Stimulated activated effector memory CD8-positive, alpha-beta T cell treated with anti-CD3 and anti-CD28 coated beads, Interleukin-12 subunit alpha, Interleukin-12 subunit beta, amount 100 ng/mL, for 72 hours (primary cell): ENCODE measurements at regions not wholly inside any gene's neighbourhood (a gene's known extent, or its start where the extent isn't known, plus 50 kb on each side); places are given as distances from the start of the nearest gene placed in this dataset.

Source experiments
- ATAC-seq: fragments of 150-1000 bp; cut with Tn5 transposase; 2 replicates; pipeline ENCODE4 v1.10.0; 2021
- DNase-seq, 2 donors: peaks; one replicate each; pipeline ENCODE4 v3.0.0; 2021 to 2022; ENCODE audit warnings: low spot score in 2 of 2
- H3K27ac Mint-ChIP-seq: one replicate; pipeline ENCODE4 v1.8.0; 2022; ENCODE audit warnings: mild to moderate bottlenecking, mixed read lengths
- H3K36me3 Mint-ChIP-seq: one replicate; pipeline ENCODE4 v1.8.0; 2022; ENCODE audit warnings: mild to moderate bottlenecking, mixed read lengths
- H3K4me1 Mint-ChIP-seq: one replicate; pipeline ENCODE4 v1.8.0; 2022; ENCODE audit warnings: mixed read lengths
- H3K4me3 Mint-ChIP-seq: one replicate; pipeline ENCODE4 v1.8.0; 2022; ENCODE audit warnings: mild to moderate bottlenecking, mixed read lengths
- H3K9me3 Mint-ChIP-seq: one replicate; pipeline ENCODE4 v1.8.0; 2022; ENCODE audit warnings: mixed read lengths

DNA sequence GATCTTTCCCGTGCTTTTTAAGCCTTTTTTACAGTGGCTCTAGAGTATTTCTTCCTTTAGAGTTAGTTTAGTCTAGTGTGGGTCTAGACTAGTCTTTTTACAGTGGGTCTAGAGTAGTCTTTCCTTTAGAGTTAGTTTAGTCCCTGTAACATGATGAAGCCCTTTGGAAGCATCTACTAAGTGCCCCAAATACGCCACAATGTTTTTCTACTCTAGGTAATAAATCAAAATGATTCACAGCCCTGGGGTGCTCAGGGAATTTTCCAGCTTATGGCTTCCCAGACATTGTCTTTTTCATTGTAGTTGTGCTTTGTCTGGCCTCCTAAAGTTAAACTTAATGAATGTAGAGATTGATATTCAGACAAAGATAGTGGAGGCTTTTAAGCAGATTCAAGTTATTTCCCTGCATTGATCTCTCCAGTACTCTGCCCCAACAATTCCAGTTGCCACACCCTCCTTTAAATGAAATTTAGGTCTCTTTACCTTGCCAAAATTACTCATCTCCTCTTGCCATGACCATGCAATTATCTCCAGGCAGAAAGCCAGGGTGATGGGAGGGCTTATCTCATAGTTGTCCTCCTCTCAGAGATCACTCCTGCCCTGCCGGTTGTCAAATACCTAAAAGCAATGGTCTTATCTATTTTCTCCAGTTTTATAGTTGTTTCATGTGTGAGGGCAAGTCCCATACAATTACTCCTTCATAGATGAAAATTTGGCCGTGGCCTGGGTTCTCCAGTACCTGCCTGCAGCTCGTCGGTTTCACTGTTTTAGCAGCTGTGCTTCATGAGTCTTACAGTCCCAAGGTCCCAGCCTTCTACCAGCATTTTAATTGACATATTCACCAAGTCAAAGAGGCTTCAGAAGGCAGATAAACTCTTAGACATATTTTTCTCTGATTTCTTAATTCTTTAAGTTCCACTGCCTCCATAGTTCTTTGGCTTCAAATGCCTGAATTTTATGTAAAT lies 794.0 kb upstream of the COX7C start:
- Mint-ChIP-seq H3K9me3 (peaks cover 11% of the 10 kb centered on the region), H3K36me3 (no peaks in the 10 kb centered on the region), H3K27ac (no peak overlapping the region), H3K4me1 (no peaks in the 10 kb centered on the region), H3K4me3 (no peak overlapping the region)
- no peak for ATAC-seq
- no peak for DNase-seq

DNA sequence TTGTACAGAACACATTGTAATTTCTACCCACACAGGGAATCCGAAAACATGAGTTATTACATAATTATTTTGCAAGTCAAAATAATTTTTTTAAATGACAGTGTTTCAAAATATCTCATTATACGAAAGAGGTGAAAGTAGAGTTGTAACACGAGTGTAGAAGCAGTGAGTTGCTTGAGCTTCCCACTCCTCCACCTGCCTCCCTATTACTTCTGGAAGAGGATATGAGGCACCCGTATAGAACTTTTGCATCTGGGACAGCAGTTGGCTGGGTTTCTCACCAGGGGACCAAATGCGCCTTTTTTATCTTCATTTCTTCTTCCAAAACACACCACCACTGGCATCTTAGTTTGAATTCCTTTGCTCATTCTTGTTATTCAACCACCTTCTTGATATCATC lies 779.0 kb upstream of the COX7C start:
- ATAC-seq (no peak), DNase-seq (no peak)
- H3K4me1 Mint-ChIP-seq, result no peaks in the 10 kb centered on the region
- H3K4me3 Mint-ChIP-seq, result no peak overlapping the region
- H3K27ac Mint-ChIP-seq, result no peak overlapping the region
- peaks cover 10% of the 10 kb centered on the region for H3K9me3 Mint-ChIP-seq
- no peaks in the 10 kb centered on the region for H3K36me3 Mint-ChIP-seq

DNA sequence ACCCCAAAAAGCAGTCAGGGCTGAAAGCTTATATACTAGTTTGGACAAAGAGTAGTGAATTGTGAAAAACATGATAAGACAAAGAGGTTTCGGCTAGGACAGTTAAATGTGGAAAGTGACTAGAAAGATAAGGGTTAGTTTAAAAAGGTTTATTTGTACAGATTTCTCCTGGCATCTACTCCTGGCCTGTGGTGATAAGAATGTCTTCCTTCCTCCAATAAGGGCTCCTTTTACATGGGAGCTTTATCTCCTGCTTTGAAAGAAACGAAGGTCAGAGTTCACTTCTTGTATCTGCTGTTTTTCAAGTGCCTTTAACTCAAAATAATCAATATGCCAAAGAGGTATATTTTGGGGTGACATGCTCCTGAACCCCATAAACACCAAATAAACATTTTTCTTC lies 776.1 kb upstream of the COX7C start:
- DNase-seq (no peak), ATAC-seq (no peak)
- H3K36me3 Mint-ChIP-seq, result no peaks in the 10 kb centered on the region
- no peak overlapping the region for H3K27ac Mint-ChIP-seq
- no peaks in the 10 kb centered on the region for H3K4me1 Mint-ChIP-seq
- peaks cover 8% of the 10 kb centered on the region for H3K9me3 Mint-ChIP-seq
- H3K4me3 Mint-ChIP-seq, result no peak overlapping the region

DNA sequence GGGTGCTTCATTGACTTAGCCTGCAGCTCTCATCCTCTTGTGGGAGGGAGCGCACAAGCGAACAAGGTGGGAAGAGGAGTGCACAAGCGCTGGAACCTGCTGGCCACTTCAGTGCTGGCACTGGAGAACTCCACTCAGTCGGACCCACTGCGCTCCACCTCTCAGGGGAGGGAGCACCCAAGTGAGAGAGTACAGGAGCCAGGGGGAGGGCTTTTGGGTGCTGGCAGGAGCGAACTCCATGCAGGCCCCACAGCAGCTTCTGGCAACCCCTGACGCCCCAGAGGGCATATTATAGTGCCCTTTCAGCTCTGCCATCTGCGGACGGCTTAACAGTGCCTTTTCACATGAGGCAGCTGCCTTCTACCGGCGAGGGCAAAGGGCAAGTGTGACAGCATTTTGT lies 774.2 kb upstream of the COX7C start:
- H3K4me3 Mint-ChIP-seq, result no peak overlapping the region
- H3K9me3 Mint-ChIP-seq, result peaks cover 6% of the 10 kb centered on the region
- no peaks in the 10 kb centered on the region for H3K4me1 Mint-ChIP-seq
- no peak overlapping the region for H3K27ac Mint-ChIP-seq
- ATAC-seq (peak; percentile 19), DNase-seq (no peak)
- no peaks in the 10 kb centered on the region for H3K36me3 Mint-ChIP-seq

DNA sequence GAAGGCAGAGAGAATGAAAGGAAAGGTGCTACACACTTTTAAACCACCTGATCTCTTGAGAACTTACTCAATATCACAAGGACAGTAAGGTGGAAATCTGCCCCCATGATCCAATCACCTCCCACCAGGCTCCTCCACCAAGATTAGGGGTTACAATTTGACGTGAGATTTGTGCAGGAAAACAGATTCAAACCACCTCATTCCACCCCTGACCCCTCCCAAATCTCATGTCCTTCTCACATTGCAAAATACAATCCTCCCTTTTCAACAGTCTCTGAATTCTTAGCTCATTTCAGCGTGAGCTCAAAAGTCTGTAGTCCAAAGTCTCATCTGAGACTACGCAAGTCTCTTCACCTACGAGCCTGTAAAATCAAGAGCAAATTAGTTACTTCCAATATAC lies 768.3 kb upstream of the COX7C start:
- H3K36me3 Mint-ChIP-seq, result no peaks in the 10 kb centered on the region
- no peak for DNase-seq

DNA sequence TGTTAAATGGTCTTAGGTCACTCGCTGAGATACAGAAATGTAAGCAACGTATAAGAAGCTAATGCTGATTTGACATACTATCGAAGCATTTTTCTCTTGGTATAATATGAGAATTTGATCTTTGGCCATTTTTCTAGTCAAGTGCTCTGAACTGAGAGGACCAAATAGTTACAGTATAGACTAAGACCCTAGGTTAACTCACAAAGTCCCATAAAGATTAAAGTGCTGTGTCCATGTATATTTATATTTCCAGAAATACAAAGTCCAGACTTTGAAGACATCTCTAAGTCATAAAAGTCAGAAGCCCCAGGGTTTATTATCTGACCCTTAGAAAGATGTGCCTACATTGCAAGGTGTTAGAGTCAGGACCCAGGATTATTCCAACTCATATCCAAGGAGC lies 752.4 kb upstream of the COX7C start:
- Mint-ChIP-seq H3K4me3 (no peak overlapping the region), H3K36me3 (no peaks in the 10 kb centered on the region), H3K27ac (no peak overlapping the region), H3K4me1 (no peaks in the 10 kb centered on the region), H3K9me3 (peaks cover 15% of the 10 kb centered on the region)
- DNase-seq (no peak), ATAC-seq (no peak)

More for the DNA sequence above, 768.3 kb upstream of the COX7C start:
- H3K4me3 Mint-ChIP-seq, result no peak overlapping the region
- peaks cover 12% of the 10 kb centered on the region for H3K9me3 Mint-ChIP-seq
- H3K4me1 Mint-ChIP-seq, result no peaks in the 10 kb centered on the region
- no peak overlapping the region for H3K27ac Mint-ChIP-seq
- ATAC-seq, result no peak

DNA sequence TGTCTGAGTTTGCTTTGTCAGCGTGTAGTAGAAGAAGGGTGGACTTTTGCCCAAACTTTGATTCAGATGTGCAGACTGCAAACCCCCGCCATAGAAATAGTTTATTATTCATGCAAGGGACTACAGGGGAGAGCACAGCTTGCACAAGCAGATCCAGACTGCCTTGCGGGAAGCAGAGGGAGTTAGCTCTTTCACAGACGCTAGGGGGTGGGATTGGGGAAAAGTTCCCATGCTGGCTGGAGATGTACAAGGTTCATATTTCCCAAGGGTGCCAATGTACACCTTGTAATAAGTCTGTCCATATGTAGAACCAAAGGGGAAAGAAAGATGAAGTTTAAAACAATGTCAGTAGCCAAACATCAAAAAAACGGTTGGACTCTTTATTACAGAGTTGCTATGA lies 749.7 kb upstream of the COX7C start:
- no peak for ATAC-seq
- H3K9me3 Mint-ChIP-seq, result peaks cover 12% of the 10 kb centered on the region
- no peak overlapping the region for H3K4me3 Mint-ChIP-seq
- no peak overlapping the region for H3K27ac Mint-ChIP-seq
- no peaks in the 10 kb centered on the region for H3K36me3 Mint-ChIP-seq
- H3K4me1 Mint-ChIP-seq, result no peaks in the 10 kb centered on the region
- no peak for DNase-seq

DNA sequence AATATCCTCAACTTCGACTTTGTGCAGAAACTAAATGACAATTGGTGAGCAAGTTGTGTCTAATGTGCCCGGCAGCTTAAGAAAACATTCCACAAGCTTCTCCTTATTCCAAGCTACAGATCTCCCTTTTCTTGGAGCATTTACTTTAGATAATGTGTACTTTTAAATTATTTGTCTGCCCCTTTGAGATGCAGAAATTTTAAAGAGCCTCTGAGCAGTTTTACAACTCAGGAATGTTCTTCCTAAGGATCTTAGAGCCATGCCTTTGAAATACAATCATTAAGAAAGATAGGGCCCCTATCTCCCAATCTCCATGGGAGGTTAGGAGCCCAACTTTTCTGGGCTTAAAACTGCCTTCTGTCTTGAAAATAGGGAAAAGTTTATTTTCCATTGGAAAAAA lies 723.7 kb upstream of the COX7C start:
- Mint-ChIP-seq H3K4me3 (no peak overlapping the region), H3K9me3 (peaks cover 26% of the 10 kb centered on the region), H3K27ac (no peak overlapping the region), H3K4me1 (no peaks in the 10 kb centered on the region), H3K36me3 (no peaks in the 10 kb centered on the region)
- DNase-seq (no peak), ATAC-seq (no peak)

DNA sequence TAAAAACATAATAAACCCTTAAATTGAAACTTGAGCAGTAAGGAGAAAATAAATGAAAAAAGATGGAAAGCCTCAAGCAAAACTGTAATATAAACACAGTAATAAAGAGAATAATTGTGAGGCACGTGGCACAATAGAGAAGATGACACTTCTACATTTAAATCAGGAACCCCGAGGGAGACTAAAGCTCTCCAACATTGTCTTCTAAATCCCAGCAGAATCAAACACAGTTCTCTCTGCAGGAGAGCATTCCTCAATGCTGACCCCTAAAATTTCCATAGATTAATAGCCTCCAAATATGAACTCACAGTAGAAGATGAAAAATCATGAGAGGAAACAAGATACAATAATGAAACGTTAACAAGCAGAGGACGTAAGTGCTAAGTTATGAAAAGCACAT lies 721.2 kb upstream of the COX7C start:
- DNase-seq, result no peak
- Mint-ChIP-seq H3K4me1 (no peaks in the 10 kb centered on the region), H3K4me3 (no peak overlapping the region), H3K36me3 (no peaks in the 10 kb centered on the region), H3K9me3 (peaks cover 28% of the 10 kb centered on the region), H3K27ac (no peak overlapping the region)
- ATAC-seq, result no peak

DNA sequence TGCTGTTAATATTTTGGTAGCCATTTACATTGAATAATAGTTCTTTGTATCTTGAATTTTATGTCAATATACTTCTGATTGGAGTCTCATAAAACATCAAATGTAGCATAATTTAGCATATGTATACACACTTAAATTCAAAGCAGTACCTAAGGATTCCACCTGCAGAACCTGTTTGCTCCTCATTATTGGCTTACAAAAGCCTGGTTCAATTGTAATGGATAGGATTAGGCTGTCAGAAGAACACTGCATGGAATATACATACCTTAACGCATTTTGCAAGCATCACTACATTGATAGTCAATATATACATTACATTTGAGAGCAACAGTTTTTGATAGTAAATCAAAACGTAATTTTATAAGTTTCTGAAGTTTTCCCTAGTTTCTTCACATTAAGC lies 711.3 kb upstream of the COX7C start:
- no peak for ATAC-seq
- no peak overlapping the region for H3K4me3 Mint-ChIP-seq
- no peaks in the 10 kb centered on the region for H3K4me1 Mint-ChIP-seq
- H3K9me3 Mint-ChIP-seq, result peaks cover 8% of the 10 kb centered on the region
- H3K27ac Mint-ChIP-seq, result no peak overlapping the region
- no peak for DNase-seq
- H3K36me3 Mint-ChIP-seq, result no peaks in the 10 kb centered on the region

DNA sequence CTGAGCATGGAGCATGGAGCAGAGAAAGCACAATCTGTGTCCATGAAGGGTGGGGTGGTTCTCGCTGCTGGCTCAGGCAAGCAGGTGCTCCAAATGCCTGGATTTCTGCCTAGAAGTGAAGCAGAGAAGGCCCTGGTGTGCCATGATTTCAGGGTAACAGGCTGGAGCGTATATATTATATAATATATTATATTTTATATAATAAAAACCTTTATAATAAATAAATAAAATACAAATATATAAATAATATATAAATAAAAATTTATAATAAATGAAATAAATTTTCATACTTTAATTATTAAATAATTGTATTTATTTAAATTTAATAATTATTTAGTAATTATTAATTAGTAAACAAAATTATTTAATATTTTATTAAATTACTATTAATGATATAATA lies 707.4 kb upstream of the COX7C start:
- H3K4me3 Mint-ChIP-seq, result no peak overlapping the region
- peaks cover 3% of the 10 kb centered on the region for H3K9me3 Mint-ChIP-seq
- no peak for ATAC-seq
- no peaks in the 10 kb centered on the region for H3K36me3 Mint-ChIP-seq
- no peaks in the 10 kb centered on the region for H3K4me1 Mint-ChIP-seq
- no peak for DNase-seq
- no peak overlapping the region for H3K27ac Mint-ChIP-seq

DNA sequence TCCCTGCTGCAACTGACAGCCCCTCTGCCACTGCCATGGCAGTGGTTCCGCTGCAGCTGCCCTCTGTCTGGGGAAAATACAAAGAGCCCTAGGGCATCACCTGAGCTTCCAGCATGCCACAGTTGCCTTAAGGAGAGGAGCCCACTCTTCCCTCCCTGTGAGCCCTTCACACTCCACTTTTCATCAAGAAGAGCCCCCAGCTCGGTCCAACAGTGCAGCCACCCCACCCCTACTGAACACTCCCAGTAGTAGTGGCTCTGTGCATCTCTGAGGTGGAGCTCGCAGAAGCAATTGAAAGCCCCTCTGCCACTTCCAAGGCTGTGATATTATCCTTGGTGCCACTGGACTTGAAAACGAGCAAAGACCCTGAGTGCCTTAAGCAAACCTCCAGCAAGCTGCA lies 696.8 kb upstream of the COX7C start:
- Mint-ChIP-seq H3K27ac (no peak overlapping the region), H3K9me3 (peaks cover 13% of the 10 kb centered on the region), H3K36me3 (no peaks in the 10 kb centered on the region)

DNA sequence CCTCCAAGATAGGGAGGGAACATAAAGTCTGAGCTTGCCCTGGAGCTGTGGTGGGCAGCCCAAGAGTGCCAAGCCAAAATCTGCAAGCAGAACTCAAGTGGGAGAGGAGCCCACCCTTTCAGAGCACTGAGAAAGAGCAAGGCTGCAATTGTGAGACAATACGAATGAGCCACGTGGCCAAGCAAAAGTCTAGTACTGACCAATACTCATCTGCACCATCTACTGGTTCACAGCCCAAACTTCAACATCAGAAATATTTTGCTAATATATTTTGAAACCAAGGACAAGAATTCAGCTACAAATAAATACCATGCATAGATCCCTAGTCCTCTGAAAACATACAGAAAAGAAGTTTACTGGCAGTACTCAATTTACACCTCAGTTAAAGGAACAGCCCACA lies 696.2 kb upstream of the COX7C start:
- Mint-ChIP-seq H3K9me3 (peaks cover 13% of the 10 kb centered on the region), H3K4me3 (no peak overlapping the region), H3K27ac (no peak overlapping the region), H3K4me1 (no peaks in the 10 kb centered on the region), H3K36me3 (no peaks in the 10 kb centered on the region)
- DNase-seq (no peak), ATAC-seq (no peak)

More for the DNA sequence above, 696.8 kb upstream of the COX7C start:
- DNase-seq, result no peak
- Mint-ChIP-seq H3K4me3 (no peak overlapping the region), H3K4me1 (no peaks in the 10 kb centered on the region)
- no peak for ATAC-seq

DNA sequence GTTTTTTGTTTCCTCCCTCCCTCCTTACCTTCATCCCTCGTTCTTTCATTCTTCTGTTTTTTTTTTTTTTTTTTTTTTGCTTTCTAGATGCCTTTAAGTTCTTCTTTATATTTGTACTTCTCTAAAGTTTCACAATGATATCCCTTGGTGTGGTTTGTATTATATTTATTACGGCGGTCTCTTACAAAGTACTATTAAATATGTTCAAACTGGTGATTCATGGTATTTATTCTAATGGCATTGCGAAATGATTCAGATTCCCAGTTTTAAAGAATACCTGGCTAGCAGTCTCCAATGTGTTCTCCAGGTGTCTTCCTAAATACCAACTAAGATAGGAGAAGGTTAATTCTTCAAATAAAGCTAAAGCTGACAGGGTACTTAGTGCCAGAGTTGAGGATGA lies 690.1 kb upstream of the COX7C start:
- ATAC-seq (no peak), DNase-seq (no peak)
- Mint-ChIP-seq H3K4me3 (no peak overlapping the region), H3K36me3 (no peaks in the 10 kb centered on the region), H3K9me3 (peaks cover 15% of the 10 kb centered on the region), H3K4me1 (no peaks in the 10 kb centered on the region), H3K27ac (no peak overlapping the region)

DNA sequence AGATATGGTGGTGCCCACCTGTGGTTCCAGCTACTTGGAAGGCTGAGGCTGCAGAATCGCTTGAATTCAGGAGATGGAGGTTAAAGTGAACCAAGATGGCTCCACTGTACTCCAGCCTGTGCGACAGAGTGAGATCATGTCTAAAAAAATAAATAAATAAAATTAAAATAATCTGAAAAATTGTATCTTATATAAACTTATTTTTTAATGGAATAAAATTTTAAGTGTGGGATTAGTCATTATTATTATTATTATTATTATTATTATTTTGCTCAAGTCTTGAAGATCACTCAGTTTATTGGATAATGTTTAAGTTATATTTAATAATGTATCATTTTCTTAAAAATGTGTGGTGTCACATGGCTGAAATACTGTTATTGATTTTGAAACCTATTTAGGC lies 688.0 kb upstream of the COX7C start:
- ATAC-seq, result no peak
- DNase-seq, result no peak
- Mint-ChIP-seq H3K36me3 (no peaks in the 10 kb centered on the region), H3K27ac (no peak overlapping the region), H3K4me1 (no peaks in the 10 kb centered on the region), H3K9me3 (peaks cover 9% of the 10 kb centered on the region), H3K4me3 (no peak overlapping the region)

DNA sequence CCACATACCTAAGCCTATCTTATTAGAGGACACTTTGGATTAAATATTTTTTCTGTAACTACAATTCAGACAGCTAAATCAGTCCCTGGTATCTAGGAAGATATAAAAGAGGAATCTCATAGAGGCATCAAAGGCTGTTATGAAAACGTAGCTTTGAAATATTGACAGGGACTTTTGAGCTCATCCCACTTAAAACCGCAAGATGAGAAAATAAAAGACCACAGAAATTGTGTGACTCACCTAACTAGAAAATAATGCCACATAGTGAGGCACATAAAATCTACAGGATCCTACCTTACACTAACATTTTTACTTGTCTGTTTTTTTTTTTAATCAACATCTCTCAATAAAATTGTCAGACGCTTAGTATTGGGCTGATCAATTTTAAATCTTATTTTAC lies 686.5 kb upstream of the COX7C start:
- ATAC-seq (no peak), DNase-seq (no peak)
- no peak overlapping the region for H3K27ac Mint-ChIP-seq
- H3K4me1 Mint-ChIP-seq, result no peaks in the 10 kb centered on the region
- no peaks in the 10 kb centered on the region for H3K36me3 Mint-ChIP-seq
- peaks cover 9% of the 10 kb centered on the region for H3K9me3 Mint-ChIP-seq
- no peak overlapping the region for H3K4me3 Mint-ChIP-seq
